ENCODE measurements at regions not wholly inside any gene's neighbourhood (a gene's known extent, or its start where the extent isn't known, plus 50 kb on each side); places are given as distances from the start of the nearest gene placed in this dataset.

DNA sequence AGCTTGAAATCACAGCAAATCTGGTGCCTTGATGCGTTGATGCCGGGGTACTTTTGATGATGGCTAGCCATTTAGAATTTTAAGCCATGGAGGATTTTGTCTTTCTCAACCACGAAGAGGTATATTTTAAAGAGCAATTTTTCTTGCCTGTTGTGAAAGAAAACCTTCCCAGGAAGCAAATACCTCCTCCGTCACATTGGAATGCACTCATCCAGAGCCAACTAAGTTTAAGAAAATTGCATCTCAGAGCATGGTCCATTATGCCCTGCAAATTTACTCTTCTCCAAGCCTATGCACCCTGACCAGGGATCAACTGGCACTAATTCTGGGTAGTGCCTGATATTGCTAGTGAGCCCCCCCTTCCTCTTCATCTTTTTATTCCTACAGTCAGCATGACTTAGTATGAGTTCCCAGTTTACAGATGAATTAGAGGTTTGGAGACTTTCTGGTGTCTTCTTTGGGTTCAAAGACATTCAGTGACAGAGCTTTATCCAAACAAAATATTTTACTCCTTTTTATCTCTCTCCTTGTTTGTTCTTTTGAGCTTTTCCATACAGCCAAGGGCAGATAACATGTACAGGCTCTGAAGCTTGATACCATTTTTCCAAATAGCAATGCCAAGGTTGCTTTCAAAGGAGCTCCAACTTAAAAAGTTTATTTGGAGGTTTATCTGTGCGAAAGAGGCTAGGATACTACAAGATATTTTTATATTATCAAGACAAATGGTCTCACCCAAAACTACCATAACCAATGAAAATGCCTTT lies 56.6 kb upstream of the ANK3 start:
- TF ChIP-seq, protein P1, sequence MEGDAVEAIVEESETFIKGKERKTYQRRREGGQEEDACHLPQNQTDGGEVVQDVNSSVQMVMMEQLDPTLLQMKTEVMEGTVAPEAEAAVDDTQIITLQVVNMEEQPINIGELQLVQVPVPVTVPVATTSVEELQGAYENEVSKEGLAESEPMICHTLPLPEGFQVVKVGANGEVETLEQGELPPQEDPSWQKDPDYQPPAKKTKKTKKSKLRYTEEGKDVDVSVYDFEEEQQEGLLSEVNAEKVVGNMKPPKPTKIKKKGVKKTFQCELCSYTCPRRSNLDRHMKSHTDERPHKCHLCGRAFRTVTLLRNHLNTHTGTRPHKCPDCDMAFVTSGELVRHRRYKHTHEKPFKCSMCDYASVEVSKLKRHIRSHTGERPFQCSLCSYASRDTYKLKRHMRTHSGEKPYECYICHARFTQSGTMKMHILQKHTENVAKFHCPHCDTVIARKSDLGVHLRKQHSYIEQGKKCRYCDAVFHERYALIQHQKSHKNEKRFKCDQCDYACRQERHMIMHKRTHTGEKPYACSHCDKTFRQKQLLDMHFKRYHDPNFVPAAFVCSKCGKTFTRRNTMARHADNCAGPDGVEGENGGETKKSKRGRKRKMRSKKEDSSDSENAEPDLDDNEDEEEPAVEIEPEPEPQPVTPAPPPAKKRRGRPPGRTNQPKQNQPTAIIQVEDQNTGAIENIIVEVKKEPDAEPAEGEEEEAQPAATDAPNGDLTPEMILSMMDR (IDR thresholded peaks at IDR 0.05) = no peak
- TF ChIP-seq POLR2A (IDR thresholded peaks at IDR 0.05) = no peak
